MM.1S (cell line): ENCODE measurements at regions not wholly inside any gene's neighbourhood (a gene's known extent, or its start where the extent isn't known, plus 50 kb on each side); places are given as distances from the start of the nearest gene placed in this dataset.

Source experiments
- EZH2 ChIP-seq: fragments of 300-600 bp; sonication (generic); optimal IDR thresholded peaks from 2 replicates; pipeline ENCODE3; 2017; ENCODE audit warnings: low read depth, mild to moderate bottlenecking, antibody characterized with exemption, low read length, mixed read lengths
- EZH2phosphoT487 ChIP-seq: fragments of 300-600 bp; sonication (generic); IDR thresholded peaks from 2 replicates; pipeline ENCODE4 v1.6.1; 2018; ENCODE audit warnings: antibody characterized with exemption, low read length
- TF ChIP-seq, protein P1 (sequence below): fragments of 300-600 bp; sonication (generic); IDR thresholded peaks from 2 replicates; pipeline ENCODE4 v1.5.1; 2016; ENCODE audit warnings: antibody characterized with exemption, low read length, mixed read lengths

DNA sequence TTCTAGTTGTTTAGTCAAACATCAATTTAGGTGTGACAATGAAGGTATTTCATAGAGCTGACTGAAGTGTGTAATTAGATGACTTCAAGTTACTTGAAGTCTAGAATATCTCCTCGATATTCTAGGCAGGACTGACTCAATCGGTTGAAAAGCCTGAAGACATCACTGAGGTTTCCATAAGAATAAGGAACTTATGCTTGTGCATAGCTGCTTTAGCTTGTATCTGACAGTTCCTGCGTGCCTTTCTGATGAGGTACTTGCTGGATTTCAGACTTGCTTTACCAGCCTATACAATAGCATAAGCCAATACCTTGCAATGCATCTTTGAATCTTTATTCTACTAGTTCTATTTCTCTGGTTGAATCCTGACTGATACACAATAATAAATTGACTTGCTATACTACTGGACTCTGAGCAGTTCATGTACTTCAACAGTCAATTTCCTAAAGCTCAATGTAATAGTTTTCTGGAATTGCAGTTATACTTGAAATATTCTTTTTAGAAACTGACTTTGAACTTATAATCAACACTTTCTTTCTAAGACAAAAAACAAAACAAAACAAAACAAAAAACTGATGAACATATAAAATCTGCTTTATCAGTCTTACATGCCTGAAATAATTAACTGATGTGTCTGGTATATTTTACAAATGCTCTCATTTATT, 1534.8 kb downstream of the SLITRK5 start:
- TF ChIP-seq, protein P1, sequence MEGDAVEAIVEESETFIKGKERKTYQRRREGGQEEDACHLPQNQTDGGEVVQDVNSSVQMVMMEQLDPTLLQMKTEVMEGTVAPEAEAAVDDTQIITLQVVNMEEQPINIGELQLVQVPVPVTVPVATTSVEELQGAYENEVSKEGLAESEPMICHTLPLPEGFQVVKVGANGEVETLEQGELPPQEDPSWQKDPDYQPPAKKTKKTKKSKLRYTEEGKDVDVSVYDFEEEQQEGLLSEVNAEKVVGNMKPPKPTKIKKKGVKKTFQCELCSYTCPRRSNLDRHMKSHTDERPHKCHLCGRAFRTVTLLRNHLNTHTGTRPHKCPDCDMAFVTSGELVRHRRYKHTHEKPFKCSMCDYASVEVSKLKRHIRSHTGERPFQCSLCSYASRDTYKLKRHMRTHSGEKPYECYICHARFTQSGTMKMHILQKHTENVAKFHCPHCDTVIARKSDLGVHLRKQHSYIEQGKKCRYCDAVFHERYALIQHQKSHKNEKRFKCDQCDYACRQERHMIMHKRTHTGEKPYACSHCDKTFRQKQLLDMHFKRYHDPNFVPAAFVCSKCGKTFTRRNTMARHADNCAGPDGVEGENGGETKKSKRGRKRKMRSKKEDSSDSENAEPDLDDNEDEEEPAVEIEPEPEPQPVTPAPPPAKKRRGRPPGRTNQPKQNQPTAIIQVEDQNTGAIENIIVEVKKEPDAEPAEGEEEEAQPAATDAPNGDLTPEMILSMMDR, result no peak
- TF ChIP-seq EZH2phosphoT487, result no peak
- TF ChIP-seq EZH2, result no peak
